NCI-H2196 treated with DMSO at 0.1 percent for 48 hours (cell line): ENCODE measurements at regions not wholly inside any gene's neighbourhood (a gene's known extent, or its start where the extent isn't known, plus 50 kb on each side); places are given as distances from the start of the nearest gene placed in this dataset.

Source experiments
- DNase-seq: peaks from one replicate; lab custom pipeline; 2025; ENCODE audit not compliant: unreplicated experiment; lab: John Stamatoyannopoulos, UW

DNA sequence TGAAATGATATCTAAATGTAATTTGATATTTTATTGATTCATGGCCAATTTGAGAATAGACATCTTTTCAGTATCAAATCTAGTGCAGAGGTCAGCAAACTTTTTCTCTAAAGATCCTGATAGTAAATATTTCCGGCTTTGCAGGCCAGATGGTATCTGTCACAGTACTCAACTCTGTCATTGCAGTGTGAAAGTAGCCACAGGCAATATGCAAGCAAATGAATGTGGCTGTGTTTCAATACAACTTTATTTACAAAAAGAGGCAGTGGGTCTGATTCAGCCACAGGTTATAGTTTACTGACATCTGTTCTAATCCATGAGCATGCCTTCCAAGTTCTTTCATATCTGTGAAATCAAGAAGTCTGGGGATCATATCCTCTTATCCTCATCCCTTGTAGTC lies 221.2 kb downstream of the PRDM2 start:
- DNase-seq, result no peak

DNA sequence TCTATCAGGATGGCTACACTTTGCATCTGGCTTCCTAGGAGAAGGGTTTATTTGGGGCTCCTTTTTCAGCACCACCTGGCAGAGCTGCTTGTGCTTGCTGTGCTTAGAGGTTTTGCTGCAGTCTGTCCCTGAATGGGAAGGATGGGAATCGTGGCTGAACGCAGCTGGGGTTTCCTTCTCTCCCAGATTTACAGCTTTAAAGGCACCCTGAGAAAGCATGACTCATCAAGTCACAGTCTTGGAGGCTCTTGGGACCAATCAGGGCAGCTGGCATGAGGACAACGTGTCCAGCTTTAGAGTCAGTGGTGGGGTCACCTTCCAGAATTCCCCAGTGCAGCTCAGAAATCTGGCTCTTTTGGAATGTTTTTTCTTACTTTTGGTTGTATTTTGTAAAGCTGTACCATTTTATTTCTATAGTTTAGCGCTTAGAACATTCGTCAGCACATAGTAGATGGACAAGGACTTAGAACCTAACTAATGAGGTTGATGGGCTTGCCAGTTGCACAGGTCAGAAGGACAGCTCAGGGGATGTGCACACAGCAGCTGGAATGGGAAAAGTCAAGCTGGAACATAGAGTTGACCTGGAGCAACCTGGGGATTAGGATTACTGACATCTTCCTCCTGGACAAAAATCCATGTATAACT lies 222.6 kb downstream of the PRDM2 start:
- no peak for DNase-seq

DNA sequence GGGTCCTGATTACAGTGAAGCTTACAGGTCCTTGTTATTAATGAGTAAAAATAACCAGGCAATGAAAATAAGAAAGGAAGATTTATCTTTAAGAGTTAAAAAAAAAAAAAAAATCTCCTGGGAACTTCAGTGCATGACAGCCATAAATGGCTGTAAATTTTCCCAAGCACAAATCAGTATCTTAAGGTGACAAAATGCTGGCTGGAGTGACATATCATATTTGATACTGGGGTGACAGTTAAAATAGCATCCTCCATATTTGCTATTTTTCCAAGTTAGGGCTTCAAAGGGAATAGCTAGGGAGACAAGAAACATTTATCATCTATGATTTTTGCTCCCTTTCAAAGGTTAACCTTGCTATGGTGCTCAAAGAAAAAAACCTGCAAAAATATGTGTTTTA lies 226.6 kb downstream of the PRDM2 start:
- DNase-seq, result no peak

DNA sequence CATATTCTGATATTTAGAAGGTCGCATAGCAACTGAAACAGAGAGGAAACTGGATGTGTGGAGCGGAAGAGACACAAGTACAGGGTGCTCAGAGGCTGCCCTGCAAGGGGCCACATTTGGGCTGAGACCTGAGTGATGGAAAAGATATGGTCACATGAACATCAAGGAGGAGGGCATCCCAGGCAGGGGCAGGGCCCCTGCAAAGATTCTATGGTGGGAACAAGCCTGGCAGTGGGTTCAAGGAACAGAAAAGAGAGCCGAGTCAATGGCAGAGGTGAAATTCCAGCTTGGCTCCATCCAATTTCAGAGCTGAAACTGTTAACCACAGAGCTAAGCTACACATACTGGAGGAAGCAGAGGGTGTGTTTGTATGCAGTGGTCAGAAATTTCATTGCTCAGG lies 227.7 kb downstream of the PRDM2 start:
- DNase-seq, result no peak

DNA sequence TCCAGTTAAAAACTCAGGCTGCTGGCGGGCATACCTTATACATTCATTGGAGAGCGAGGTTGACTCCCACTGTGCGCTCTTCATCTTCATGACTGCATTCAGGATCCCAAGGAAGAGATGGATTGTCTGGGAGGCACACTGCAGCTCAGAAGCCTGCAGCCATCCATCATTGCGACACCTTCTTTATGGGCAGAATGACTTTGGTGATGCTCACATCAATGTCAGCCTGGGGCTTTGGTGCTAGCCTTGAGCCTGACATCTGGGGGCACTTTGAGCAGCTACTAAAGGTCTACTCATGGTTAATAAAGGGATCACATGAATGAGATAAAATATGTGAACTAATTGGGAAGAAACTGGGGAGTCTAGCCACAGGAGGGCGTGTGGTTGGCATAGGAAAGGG lies 229.3 kb downstream of the PRDM2 start:
- no peak for DNase-seq

DNA sequence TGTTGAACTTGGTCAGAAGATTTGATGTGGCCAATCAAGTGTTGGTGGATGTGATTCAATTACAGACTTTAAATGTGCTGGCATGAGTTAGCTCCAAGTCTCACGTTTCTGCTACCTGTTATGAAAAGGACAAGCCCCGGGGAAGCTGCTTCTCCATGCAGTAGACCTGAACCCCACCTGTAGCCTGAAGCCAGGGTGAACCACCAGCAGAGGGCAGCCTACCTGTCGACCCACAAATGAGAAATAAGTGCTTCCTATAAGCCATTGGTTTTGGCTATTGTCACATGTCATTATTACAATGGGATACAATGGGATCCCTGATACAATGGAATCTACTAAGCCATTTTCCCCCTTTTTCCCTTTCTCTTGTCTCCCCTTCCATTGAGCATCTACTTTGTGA lies 230.2 kb downstream of the PRDM2 start:
- peak; percentile 9 for DNase-seq

DNA sequence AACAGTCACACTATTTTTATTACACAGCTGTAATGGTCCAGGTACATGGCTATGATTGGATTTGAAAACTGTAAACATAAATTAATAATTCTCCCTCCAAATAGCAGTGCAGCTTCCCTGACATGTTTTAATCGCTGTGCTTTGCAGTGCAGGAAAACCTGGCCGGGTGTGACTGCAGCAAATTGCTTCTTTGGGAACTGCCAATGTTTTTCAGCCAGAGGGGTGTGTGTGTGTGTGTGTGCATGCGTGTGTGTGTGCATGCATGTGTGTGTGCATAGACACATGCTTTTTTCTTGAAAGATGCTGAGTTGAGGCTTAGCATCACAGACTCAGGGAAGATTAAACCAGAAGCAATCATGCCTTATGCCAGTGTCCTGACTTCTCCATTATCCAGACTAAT lies 231.2 kb downstream of the PRDM2 start:
- no peak for DNase-seq

DNA sequence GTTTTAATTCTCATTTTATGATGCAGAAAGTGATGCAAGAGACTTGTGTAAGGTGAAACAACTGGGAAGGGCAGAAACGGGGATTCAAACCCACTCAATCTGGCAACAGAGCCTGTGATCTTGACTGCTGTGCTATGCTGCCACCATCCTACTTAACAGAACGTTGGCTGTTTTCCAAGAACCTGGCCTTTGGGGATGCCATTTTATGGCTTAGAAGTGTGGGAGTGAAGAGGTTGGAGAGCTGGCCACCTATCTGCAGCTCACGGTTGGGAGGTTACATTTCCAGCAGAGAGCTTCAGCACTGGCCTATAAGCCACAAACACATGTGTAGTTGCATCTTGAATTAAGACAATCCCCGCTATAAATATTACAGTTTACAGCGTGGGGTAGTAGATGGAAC lies 235.3 kb downstream of the PRDM2 start:
- DNase-seq, result peak; percentile 20

DNA sequence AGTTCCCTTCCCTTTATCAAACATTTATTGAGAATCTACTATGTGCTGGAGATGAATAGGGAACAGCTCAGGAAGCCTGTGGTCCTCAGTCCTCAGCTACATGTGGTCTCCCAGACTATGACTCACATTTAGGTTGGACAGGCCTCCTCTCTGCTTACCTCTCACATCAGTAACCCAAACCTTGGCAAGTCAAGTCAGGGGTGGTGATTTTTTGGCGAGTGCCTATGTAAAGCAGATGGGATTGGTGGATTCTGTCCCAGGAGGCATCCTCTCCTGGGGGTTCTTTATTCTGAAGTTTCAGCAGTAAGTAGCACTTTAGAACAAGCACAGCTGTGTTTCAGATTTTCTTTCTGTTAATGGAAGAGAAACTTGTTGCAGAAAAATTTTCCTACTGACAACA lies 241.3 kb downstream of the PRDM2 start:
- DNase-seq, result no peak

DNA sequence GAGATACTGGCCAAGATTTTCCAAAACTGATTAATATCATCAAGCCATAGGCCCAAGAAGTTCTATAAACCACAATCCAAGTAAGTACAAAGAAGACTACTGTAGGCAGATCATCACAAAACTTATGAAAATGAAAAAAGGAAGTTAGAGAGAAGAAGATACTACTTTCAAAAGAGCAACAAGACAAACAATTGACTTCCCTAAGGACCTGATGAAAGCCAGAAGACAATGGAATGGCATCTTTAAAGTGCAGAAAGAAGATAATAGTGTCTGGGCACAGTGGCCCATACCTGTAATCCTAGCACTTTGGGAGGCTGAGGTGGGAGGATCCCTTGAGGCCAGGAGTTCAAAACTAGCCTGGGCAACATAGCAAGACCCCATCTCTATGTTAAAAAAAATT lies 243.1 kb downstream of the PRDM2 start:
- no peak for DNase-seq

DNA sequence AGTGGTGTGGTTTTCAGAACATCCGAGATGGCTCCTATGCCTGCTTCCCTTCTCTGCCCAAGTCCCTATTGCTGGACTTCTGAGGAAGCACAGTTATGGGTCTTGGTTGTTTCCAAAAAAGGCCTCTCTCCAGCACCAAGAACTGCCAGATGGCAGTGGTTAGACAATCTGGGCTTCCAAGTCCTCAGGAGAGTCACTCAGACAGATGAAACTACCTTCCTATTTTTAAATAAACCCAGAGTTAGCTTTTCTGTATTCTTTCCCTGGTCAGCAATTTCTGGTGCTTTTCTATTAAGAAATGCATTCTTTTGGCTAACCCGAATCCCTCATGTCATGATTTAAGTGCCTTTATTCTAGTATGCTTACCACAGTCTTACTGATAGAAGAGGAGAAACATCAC lies 245.9 kb downstream of the PRDM2 start:
- DNase-seq, result no peak

DNA sequence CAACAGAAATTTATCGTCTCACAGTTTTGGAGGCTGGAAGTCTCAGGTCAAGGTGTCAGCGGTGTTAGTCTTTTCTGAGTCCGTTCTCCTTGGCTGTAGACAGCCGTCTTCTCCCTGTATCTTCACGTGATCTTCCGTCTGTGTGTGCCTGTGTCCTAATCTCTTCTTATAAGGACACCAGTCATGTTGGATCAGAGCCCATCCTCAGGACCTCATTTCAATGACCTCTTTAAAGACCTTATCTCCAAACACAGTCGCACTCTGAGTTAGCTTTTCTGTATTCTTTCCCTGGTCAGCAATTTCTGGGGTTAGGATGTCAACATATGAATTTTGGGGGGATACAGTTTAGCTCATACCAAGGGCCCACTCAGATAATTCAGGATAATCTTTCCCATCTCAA lies 247.7 kb downstream of the PRDM2 start:
- DNase-seq, result no peak

DNA sequence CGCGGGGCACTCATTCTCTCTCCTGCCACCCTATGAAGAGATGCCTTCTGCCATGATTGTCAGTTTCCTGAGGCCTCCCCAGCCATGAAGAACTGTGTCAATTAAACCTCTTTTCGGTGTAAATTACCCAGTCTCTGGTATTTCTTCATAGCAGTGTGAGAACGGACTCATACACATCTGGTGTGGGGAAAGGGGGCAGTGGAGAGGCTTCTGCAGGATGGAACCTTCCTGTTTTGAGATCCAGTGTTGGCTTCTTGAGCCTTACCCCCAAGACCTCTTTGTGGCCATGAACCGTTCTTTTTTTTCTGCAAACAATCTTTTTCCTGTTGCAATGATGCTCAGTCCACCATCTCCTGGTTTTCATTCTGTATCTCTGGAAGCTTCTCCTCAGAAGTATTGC lies 248.4 kb downstream of the PRDM2 start:
- no peak for DNase-seq

DNA sequence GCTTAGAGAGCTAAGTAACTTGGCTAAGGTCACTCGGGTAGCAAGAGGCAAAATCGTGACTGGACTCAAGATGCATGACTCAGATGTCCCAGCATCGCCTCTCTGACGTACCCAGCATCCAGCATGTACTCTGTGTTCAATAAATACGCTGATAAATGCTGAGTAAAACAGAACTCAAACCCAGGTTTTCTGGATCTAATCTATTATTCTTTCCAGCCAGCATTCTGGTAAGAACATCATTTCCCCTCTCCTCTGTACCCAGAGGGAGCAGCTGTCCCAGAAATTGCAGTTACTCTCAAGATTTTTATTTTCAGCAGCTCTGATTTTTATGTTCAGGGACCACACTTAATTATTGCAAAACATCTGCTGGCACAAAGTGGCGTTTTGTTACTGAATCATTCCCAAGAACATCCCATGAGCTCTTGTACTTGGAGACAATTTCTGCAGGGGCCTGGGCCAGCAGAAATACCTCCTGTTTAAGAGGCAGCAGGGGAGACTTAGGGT lies 249.0 kb downstream of the PRDM2 start:
- DNase-seq, result no peak

DNA sequence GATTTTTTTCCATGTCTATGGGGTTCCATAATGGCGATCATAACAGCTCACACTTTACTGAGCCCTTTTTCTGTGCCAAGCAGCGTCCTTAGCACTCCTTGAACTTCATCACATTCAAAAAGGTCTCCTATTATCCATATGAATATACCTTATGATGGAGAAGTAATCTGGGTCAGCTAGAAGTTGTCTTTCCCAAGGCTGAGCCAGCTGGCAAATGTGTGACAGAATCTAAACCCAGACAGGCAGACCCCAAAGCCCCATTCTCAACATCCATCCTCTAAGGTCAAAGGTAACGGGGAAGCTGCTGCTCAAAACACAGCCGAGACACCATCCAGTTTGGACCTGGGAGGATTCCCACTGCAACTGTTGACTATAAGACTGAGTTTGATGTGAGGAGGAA lies 249.6 kb downstream of the PRDM2 start:
- no peak for DNase-seq

DNA sequence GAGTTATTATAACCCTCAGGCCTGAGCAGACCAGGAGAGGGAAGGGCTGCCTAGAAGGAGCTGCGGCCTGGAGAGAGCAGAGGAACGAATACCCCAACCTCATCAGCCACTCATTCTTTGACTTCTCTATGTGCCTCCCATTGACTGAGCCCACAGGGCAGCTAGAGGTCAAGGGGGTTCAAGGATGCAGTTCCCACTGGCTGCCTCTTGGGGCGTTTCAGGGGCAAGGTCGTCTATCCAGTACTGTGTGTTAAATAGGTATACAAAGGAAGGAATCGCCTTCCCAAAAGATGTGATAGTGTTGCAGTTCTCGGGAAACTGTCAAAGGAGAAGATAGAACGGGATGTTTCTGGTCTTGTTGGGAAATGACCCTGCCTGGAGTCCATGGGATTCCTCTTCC lies 250.6 kb downstream of the PRDM2 start:
- DNase-seq, result no peak

DNA sequence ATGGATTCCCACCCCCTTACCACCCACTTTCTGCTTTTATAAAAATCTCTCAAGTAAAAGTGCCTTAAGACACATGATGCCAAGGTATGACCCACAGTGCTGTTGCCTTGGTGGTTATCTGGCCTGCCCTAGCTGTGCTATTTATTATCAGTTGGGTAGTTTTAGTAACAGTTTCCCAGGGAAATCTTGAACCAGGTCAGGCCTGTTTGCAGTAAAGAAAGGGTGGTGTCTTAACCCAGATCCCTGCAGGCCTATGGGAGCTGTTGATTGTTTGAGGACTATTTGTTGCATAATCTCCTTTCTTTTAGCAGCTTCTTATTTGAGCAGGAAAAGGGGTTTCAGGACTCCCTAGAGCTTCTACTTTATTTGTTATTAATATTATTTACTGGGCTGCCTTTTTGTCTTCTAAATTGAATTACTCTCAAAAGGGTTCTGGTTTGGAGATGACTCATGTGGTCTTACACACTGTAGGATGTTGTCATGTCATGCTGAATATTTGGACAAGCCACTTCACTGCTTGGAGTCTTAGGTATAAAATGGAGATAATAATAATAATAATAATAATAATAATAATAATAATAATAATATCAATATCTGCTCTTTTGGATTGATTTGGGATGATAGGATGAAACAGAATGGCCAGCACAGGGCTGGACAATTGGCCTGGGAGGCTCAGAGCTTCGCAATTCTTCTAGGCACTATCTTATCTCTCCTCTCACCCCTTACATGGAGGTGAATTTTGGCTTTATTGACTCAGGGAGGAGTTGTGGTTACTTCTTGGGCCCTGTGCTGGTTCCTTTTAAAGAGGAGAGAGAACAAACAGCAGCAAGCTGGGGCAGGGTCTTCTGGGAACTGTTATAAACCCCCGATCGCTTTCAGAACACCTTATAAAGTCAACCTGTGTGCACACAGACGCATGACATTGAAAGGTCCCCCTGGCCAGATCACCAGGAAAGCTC lies 252.1 kb downstream of the PRDM2 start:
- no peak for DNase-seq

DNA sequence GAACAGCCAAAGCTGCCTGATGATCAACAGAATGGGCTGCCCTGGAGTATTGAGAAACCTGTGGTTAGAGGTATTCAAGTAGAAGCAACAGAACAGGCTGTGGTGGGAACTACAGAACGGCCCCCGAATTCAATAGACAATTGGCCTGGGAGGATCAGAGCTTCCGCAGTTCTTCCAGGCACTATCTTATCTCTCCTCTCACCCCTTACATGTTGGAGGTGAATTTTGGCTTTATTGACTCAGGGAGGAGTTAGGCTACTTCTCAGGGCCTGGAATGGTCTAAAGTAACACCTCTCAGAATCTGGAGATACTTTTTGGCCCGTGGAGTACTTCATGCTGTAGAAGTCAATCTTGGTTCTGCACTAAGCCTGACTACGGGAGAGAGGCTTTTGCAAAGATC lies 253.0 kb downstream of the PRDM2 start:
- DNase-seq, result no peak

DNA sequence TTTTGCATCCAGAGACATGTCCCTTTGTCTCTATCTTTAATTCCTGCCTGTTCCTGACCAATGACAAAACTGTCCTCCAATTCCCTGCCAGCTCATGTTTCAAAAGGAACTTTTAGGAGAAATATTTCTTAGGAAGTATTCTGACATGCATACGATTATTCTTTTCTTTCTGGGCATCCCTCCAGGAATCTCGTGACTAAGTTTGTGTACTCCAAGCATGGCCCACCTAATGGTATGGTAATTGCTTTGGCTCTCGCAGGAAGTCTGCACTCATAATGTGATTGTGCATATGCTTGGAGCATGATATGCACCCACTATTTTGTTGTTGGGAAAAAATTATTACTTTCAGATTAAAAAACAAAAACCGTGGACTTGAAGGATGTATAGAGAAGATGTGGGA lies 256.4 kb downstream of the PRDM2 start:
- DNase-seq, result no peak

DNA sequence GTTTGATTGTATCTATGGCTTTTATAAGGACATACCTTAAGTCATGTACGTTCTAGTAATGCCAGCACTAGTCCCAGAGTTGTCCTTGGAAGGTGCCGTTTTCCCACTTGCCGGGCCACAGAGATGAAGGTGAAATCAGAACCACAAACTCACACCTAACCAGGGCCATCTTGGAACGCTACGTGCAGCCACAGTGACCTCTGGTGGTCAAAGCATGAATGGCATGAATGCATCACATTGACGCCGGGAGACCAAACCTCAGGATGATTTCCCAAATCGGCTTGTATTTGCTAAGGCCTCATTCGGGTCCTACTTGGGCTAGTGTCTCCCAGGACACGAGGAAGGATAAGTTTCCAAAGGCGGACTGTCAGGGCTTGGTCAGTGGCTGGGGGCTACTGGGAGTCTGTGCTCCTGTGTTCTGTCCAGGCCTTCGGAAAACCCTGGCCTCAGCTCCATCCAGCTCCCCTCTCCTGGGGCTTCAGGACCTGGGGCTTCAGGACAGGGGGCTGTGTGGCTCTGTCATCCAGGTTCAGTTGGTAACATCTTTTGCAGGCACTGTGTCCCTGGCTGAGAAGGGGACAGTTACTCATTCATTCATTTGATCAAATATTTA lies 260.5 kb downstream of the PRDM2 start:
- DNase-seq, result peak; percentile 60

DNA sequence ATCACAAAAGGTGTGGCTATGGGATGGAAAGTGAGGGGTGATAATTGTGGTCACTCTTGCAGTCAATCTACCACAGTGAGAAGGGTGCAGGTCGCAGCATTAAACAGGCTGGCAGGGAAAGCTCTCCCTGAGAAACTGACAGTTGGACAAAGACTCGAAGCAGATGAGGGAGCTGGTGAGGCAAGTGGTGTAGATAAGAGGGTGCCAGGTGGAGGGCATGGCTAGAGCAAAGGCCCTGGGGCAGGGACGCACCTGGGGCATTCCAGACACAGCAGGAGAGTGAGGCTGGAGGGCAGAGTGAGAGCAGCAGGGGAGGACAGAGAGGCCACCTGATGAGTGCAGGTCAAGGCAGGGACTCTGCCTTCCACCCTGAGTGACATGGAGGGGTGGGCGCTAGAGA lies 264.8 kb downstream of the PRDM2 start:
- no peak for DNase-seq
